Fibroblast of lung (primary cell): ENCODE measurements at regions not wholly inside any gene's neighbourhood (a gene's known extent, or its start where the extent isn't known, plus 50 kb on each side); places are given as distances from the start of the nearest gene placed in this dataset.
"Not testable (repeated sequence)": the region's sequence is repeated elsewhere in the genome, so short reads cannot be mapped to it uniquely, and the experiment has no call there.

ENCODE experiments used
- EZH2 ChIP-seq: IDR thresholded peaks from 2 replicates; pipeline ENCODE4 v1.5.1; 2012; ENCODE audit warnings: low read length, control low read depth, mild to moderate bottlenecking; ENCODE audit errors: missing control alignments
- TF ChIP-seq, protein P1 (sequence below), 2 donors: IDR thresholded peaks in 1 of 2; conservative IDR thresholded peaks in 1 of 2; 1 replicate in 1 of 2; 2 replicates in 1 of 2; pipeline ENCODE4 v1.5.1; 2011 to 2012; ENCODE audit warnings: low read length in 2 of 2, control low read depth in 1 of 2, inconsistent platforms in 1 of 2, low read depth in 1 of 2, mild to moderate bottlenecking in 1 of 2

GRCh38 chr1:185460723-185461122 lies 143.7 kb upstream of the IVNS1ABP start:
- TF ChIP-seq, protein P1, sequence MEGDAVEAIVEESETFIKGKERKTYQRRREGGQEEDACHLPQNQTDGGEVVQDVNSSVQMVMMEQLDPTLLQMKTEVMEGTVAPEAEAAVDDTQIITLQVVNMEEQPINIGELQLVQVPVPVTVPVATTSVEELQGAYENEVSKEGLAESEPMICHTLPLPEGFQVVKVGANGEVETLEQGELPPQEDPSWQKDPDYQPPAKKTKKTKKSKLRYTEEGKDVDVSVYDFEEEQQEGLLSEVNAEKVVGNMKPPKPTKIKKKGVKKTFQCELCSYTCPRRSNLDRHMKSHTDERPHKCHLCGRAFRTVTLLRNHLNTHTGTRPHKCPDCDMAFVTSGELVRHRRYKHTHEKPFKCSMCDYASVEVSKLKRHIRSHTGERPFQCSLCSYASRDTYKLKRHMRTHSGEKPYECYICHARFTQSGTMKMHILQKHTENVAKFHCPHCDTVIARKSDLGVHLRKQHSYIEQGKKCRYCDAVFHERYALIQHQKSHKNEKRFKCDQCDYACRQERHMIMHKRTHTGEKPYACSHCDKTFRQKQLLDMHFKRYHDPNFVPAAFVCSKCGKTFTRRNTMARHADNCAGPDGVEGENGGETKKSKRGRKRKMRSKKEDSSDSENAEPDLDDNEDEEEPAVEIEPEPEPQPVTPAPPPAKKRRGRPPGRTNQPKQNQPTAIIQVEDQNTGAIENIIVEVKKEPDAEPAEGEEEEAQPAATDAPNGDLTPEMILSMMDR (conservative IDR thresholded peaks at IDR 0.05 in 1 of 2, IDR thresholded peaks at IDR 0.05 in 1 of 2; ENCODE audit: low read depth in 1 of 2, low read length in 2 of 2) = not testable (repeated sequence)
- TF ChIP-seq EZH2 = not testable (repeated sequence)
